Fibroblast of the aortic adventitia (primary cell): ENCODE measurements at regions not wholly inside any gene's neighbourhood (a gene's known extent, or its start where the extent isn't known, plus 50 kb on each side); places are given as distances from the start of the nearest gene placed in this dataset.

Source experiments
- DNase-seq: peaks from one replicate; pipeline ENCODE4 v3.0.0-alpha.2; 2010; ENCODE audit warnings: low read depth
- H3K4me3 ChIP-seq: 2 replicates; pipeline ENCODE4 v1.5.1; 2011; ENCODE audit warnings: low read depth, mild to moderate bottlenecking, control low read depth, low read length, moderate library complexity
- CTCF ChIP-seq: IDR thresholded peaks from 2 replicates; pipeline ENCODE4 v1.5.1; 2011; ENCODE audit warnings: mild to moderate bottlenecking, low read length, control low read depth, inconsistent platforms; ENCODE audit not compliant: insufficient read depth

DNA sequence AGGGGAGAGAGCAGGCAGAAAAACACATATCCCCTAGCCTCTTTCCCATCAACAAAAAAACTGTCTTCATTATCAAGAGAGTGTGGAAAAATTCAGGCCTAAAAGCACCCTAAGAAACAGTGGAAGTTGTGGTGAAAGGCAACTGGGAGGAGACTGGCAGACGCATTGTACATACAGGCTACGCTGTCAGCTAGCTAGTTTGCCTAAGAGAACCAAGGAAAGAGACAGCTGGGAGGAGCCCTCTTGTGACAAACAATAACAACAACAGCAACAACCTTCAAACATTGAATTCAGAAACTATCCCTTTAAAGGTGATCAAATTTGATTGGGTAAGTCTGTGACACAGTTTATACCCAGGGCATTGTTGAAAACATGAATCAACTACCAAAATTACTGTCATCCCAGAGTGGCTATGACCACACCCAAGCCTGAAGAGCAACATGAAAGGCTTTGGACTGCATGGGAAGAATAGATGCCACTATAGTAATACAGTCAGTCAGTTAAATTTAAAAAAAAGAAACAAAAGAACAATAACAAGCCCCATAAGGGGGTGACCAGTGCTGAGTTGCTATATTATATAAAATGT lies 88.9 kb upstream of the CRIM1 start:
- no peak for DNase-seq
- H3K4me3 ChIP-seq = no peak overlapping the region
- no peak for TF ChIP-seq CTCF

DNA sequence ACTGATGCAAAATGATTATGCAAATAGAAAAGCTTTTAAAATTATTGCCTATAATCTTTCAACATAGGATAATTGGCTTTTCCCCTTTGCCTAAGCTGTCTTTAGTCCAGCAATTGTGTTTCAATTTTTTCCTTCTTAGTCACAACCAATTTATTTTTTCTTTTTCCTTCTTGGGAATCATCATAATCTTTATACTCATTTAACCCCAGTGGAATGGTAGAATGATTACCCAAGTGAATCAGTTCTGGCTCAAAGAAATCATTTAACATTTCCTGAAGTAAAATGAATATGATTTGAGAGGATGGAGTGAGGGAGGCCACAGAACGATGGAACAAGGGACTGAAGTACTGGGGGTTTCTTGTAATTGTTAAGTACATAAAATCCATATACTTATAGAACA lies 93.0 kb upstream of the CRIM1 start:
- TF ChIP-seq CTCF = no peak
- no peak overlapping the region for H3K4me3 ChIP-seq
- DNase-seq = no peak

GRCh38 chr2:36255863-36256262 lies 99.7 kb upstream of the CRIM1 start:
- no peak for TF ChIP-seq CTCF
- DNase-seq = no peak
- no peak overlapping the region for H3K4me3 ChIP-seq

DNA sequence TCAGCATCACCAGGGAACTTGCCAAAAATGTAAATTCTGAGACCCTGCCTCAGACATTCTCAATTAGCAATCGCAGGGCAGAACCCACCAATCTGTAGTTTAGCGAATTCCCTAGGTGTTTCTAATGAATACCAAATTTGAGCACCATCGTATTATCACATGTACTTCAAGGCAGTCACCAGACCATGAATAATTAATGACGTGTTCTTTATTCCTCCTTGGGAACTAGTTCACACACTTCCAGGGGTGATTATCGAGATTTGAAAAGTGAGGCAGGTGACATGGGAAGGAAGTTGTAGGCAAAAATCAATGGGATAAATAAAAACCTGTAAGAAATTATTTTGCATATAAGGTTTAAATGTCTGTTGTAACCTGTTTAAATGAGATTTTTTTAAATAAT lies 102.5 kb upstream of the CRIM1 start:
- no peak for DNase-seq
- H3K4me3 ChIP-seq = no peak overlapping the region
- no peak for TF ChIP-seq CTCF

DNA sequence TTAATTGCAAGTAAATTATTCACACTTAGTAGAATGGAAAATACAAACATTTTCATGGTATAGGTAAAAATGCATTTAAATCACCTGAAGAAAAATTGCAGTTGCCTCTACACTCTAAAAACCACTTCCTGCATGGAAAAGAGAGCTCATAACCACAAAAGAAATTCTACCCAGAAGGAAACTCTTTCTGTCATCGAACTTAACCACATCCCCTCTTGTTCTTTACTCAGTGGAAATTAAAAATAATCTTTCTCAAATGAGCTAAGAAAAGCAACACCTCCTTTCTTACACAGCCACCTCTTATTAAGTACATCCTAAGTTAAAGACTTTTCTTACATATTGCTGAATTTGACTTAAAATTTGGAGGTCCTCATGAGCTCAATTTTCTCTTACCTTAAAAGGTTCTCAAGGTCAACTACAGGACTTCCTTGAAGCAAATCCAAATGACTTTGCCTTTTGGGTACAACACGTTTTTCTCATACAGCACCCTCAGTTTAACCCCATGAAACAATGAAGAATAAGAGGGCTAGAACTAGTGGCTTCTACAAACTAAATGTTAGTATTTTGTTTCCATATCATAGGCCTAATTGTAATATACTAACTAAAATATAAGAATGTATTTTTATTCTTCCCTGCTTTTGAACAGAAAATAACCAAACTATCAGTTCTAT lies 109.1 kb upstream of the CRIM1 start:
- no peak overlapping the region for H3K4me3 ChIP-seq
- no peak for TF ChIP-seq CTCF
- no peak for DNase-seq

DNA sequence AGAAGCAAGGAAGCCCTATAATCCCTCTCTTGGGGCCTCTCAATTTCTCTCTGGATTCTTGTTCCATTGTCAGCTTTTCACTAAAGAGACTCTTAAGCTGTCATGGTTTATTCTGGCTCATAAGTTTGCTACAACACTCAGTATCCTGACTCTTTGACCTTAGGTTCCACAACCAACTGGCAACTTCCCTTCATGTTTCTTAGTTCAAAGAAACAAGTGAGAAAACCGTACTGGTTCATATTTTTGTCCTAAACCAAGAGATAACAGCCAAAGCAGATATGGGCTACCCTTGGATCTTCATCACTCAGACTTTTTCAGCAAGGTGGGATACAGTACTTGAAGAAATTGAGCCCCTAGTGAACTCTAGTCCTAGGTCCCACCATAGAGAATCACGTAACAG lies 109.9 kb upstream of the CRIM1 start:
- TF ChIP-seq CTCF = no peak
- no peak for DNase-seq
- H3K4me3 ChIP-seq = no peak overlapping the region

DNA sequence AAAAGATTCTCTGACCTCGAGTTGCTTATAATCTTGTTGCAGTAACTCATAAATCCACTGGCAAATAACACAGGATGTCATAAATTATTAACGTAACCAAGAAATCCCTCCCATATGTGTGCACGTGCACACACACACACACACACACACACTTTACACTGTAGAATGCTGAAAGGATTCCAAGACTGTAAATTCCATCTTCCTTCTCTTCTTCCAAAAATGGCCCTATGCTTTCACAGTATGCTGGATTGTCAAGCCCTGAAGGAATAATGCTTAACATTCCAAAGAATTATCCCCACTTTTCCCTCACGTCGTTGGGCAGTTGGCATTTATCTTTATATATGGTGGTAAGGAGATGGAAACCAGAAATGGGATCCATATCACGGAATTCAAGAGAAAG lies 117.5 kb upstream of the CRIM1 start:
- no peak for TF ChIP-seq CTCF
- no peak overlapping the region for H3K4me3 ChIP-seq
- no peak for DNase-seq
